ENCODE measurements at regions not wholly inside any gene's neighbourhood (a gene's known extent, or its start where the extent isn't known, plus 50 kb on each side); places are given as distances from the start of the nearest gene placed in this dataset.

GRCh38 chr4:17132226-17132625 lies 233.8 kb upstream of the LDB2 start:
- no peaks in the 10 kb centered on the region for H3K36me3 Mint-ChIP-seq (ENCODE audit: low read depth)
- H3K4me1 Mint-ChIP-seq = no peaks in the 10 kb centered on the region
- peaks cover 6% of the 10 kb centered on the region for H3K9me3 Mint-ChIP-seq
- ATAC-seq (replicated peaks) = no peak
- peaks cover 6% of the 10 kb centered on the region for H3K27me3 Mint-ChIP-seq
- H3K27ac Mint-ChIP-seq = no peak overlapping the region
- H3K4me3 Mint-ChIP-seq = no peak overlapping the region

GRCh38 chr4:17128268-17128667 lies 229.8 kb upstream of the LDB2 start:
- Mint-ChIP-seq H3K9me3 (no peaks in the 10 kb centered on the region), H3K4me3 (no peak overlapping the region)

GRCh38 chr4:17126321-17126966 lies 228.0 kb upstream of the LDB2 start:
- no peak overlapping the region for H3K27ac Mint-ChIP-seq
- H3K9me3 Mint-ChIP-seq = no peaks in the 10 kb centered on the region
- no peaks in the 10 kb centered on the region for H3K36me3 Mint-ChIP-seq (ENCODE audit: low read depth)
- no peaks in the 10 kb centered on the region for H3K4me1 Mint-ChIP-seq
- ATAC-seq (replicated peaks) = no peak
- H3K27me3 Mint-ChIP-seq = no peaks in the 10 kb centered on the region
- H3K4me3 Mint-ChIP-seq = no peak overlapping the region

More at GRCh38 chr4:17128268-17128667, 229.8 kb upstream of the LDB2 start:
- H3K36me3 Mint-ChIP-seq (ENCODE audit: low read depth) = no peaks in the 10 kb centered on the region
- no peak for ATAC-seq (replicated peaks)
- no peak overlapping the region for H3K27ac Mint-ChIP-seq
- no peaks in the 10 kb centered on the region for H3K27me3 Mint-ChIP-seq
- no peaks in the 10 kb centered on the region for H3K4me1 Mint-ChIP-seq

- H3K27me3 Mint-ChIP-seq = no peaks in the 10 kb centered on the region
- no peak for ATAC-seq (replicated peaks)
- no peaks in the 10 kb centered on the region for H3K4me1 Mint-ChIP-seq
- no peak overlapping the region for H3K4me3 Mint-ChIP-seq
- no peak overlapping the region for H3K27ac Mint-ChIP-seq
- H3K36me3 Mint-ChIP-seq (ENCODE audit: low read depth) = no peaks in the 10 kb centered on the region
- no peaks in the 10 kb centered on the region for H3K9me3 Mint-ChIP-seq
Observed at GRCh38 chr4:17124767-17125166, 226.3 kb upstream of the LDB2 start.

GRCh38 chr4:17120761-17121160 lies 222.3 kb upstream of the LDB2 start:
- no peak for ATAC-seq (replicated peaks)
- H3K27me3 Mint-ChIP-seq = peaks cover 4% of the 10 kb centered on the region
- H3K4me3 Mint-ChIP-seq = no peak overlapping the region
- no peaks in the 10 kb centered on the region for H3K9me3 Mint-ChIP-seq
- H3K36me3 Mint-ChIP-seq (ENCODE audit: low read depth) = no peaks in the 10 kb centered on the region
- H3K4me1 Mint-ChIP-seq = no peaks in the 10 kb centered on the region
- no peak overlapping the region for H3K27ac Mint-ChIP-seq

- no peak for ATAC-seq (replicated peaks)
- no peaks in the 10 kb centered on the region for H3K4me1 Mint-ChIP-seq
- no peak overlapping the region for H3K4me3 Mint-ChIP-seq
- peaks cover 5% of the 10 kb centered on the region for H3K9me3 Mint-ChIP-seq
- peaks cover 18% of the 10 kb centered on the region for H3K27me3 Mint-ChIP-seq
- no peaks in the 10 kb centered on the region for H3K36me3 Mint-ChIP-seq (ENCODE audit: low read depth)
- no peak overlapping the region for H3K27ac Mint-ChIP-seq
Observed at GRCh38 chr4:17117746-17118145, 219.3 kb upstream of the LDB2 start.

GRCh38 chr4:17115583-17115982 lies 217.1 kb upstream of the LDB2 start:
- Mint-ChIP-seq H3K27me3 (peaks cover 22% of the 10 kb centered on the region), H3K9me3 (peaks cover 5% of the 10 kb centered on the region), H3K36me3 (ENCODE audit: low read depth) (no peaks in the 10 kb centered on the region), H3K27ac (no peak overlapping the region), H3K4me3 (no peak overlapping the region), H3K4me1 (no peaks in the 10 kb centered on the region)
- ATAC-seq (replicated peaks) = no peak

GRCh38 chr4:17112292-17112659 lies 213.8 kb upstream of the LDB2 start:
- no peak overlapping the region for H3K4me3 Mint-ChIP-seq
- H3K36me3 Mint-ChIP-seq (ENCODE audit: low read depth) = no peaks in the 10 kb centered on the region
- H3K27ac Mint-ChIP-seq = no peak overlapping the region
- peaks cover 22% of the 10 kb centered on the region for H3K27me3 Mint-ChIP-seq
- H3K4me1 Mint-ChIP-seq = no peaks in the 10 kb centered on the region
- H3K9me3 Mint-ChIP-seq = peaks cover 5% of the 10 kb centered on the region
- no peak for ATAC-seq (replicated peaks)

- H3K27me3 Mint-ChIP-seq = peaks cover 10% of the 10 kb centered on the region
- no peak overlapping the region for H3K27ac Mint-ChIP-seq
- H3K4me1 Mint-ChIP-seq = no peaks in the 10 kb centered on the region
- H3K36me3 Mint-ChIP-seq (ENCODE audit: low read depth) = no peaks in the 10 kb centered on the region
- ATAC-seq (replicated peaks) = no peak
- H3K9me3 Mint-ChIP-seq = no peaks in the 10 kb centered on the region
- no peak overlapping the region for H3K4me3 Mint-ChIP-seq
Observed at GRCh38 chr4:17109126-17109525, 210.7 kb upstream of the LDB2 start.

GRCh38 chr4:17103231-17103630 lies 204.8 kb upstream of the LDB2 start:
- Mint-ChIP-seq H3K4me3 (no peak overlapping the region), H3K36me3 (ENCODE audit: low read depth) (no peaks in the 10 kb centered on the region), H3K9me3 (no peaks in the 10 kb centered on the region), H3K27ac (no peak overlapping the region), H3K27me3 (no peaks in the 10 kb centered on the region), H3K4me1 (no peaks in the 10 kb centered on the region)
- no peak for ATAC-seq (replicated peaks)

- no peaks in the 10 kb centered on the region for H3K9me3 Mint-ChIP-seq
- H3K36me3 Mint-ChIP-seq (ENCODE audit: low read depth) = no peaks in the 10 kb centered on the region
- no peaks in the 10 kb centered on the region for H3K4me1 Mint-ChIP-seq
- H3K27ac Mint-ChIP-seq = no peak overlapping the region
- H3K4me3 Mint-ChIP-seq = no peak overlapping the region
- H3K27me3 Mint-ChIP-seq = peaks cover 4% of the 10 kb centered on the region
- no peak for ATAC-seq (replicated peaks)
Observed at GRCh38 chr4:17098996-17099395, 200.6 kb upstream of the LDB2 start.

- Mint-ChIP-seq H3K27ac (no peak overlapping the region), H3K27me3 (peaks cover 4% of the 10 kb centered on the region), H3K4me3 (no peak overlapping the region), H3K36me3 (ENCODE audit: low read depth) (no peaks in the 10 kb centered on the region), H3K9me3 (no peaks in the 10 kb centered on the region), H3K4me1 (no peaks in the 10 kb centered on the region)
- no peak for ATAC-seq (replicated peaks)
Observed at GRCh38 chr4:17098401-17098800, 200.0 kb upstream of the LDB2 start.

- Mint-ChIP-seq H3K36me3 (ENCODE audit: low read depth) (no peaks in the 10 kb centered on the region), H3K27me3 (peaks cover 4% of the 10 kb centered on the region), H3K27ac (no peak overlapping the region), H3K4me3 (no peak overlapping the region), H3K9me3 (no peaks in the 10 kb centered on the region), H3K4me1 (no peaks in the 10 kb centered on the region)
- no peak for ATAC-seq (replicated peaks)
Observed at GRCh38 chr4:17097362-17097761, 198.9 kb upstream of the LDB2 start.

- peaks cover 4% of the 10 kb centered on the region for H3K27me3 Mint-ChIP-seq
- H3K9me3 Mint-ChIP-seq = no peaks in the 10 kb centered on the region
- H3K36me3 Mint-ChIP-seq (ENCODE audit: low read depth) = no peaks in the 10 kb centered on the region
- H3K4me1 Mint-ChIP-seq = no peaks in the 10 kb centered on the region
- no peak for ATAC-seq (replicated peaks)
- no peak overlapping the region for H3K27ac Mint-ChIP-seq
- no peak overlapping the region for H3K4me3 Mint-ChIP-seq
Observed at GRCh38 chr4:17096692-17097091, 198.2 kb upstream of the LDB2 start.

- Mint-ChIP-seq H3K36me3 (ENCODE audit: low read depth) (no peaks in the 10 kb centered on the region), H3K27ac (no peak overlapping the region), H3K4me3 (no peak overlapping the region), H3K9me3 (no peaks in the 10 kb centered on the region), H3K4me1 (no peaks in the 10 kb centered on the region), H3K27me3 (peaks cover 4% of the 10 kb centered on the region)
- ATAC-seq (replicated peaks) = no peak
Observed at GRCh38 chr4:17095771-17096170, 197.3 kb upstream of the LDB2 start.

GRCh38 chr4:17094876-17095210 lies 196.4 kb upstream of the LDB2 start:
- peaks cover 4% of the 10 kb centered on the region for H3K27me3 Mint-ChIP-seq
- H3K4me3 Mint-ChIP-seq = no peak overlapping the region
- H3K27ac Mint-ChIP-seq = no peak overlapping the region

More at GRCh38 chr4:17094876-17095210, 196.4 kb upstream of the LDB2 start:
- ATAC-seq (replicated peaks) = no peak
- Mint-ChIP-seq H3K36me3 (ENCODE audit: low read depth) (no peaks in the 10 kb centered on the region), H3K9me3 (no peaks in the 10 kb centered on the region), H3K4me1 (no peaks in the 10 kb centered on the region)

Data from activated T-helper 17 cell treated with anti-CD3 and anti-CD28 coated beads, Interleukin-2, amount 50 U/mL, for 72 hours (primary cell).